ENCODE measurements at regions not wholly inside any gene's neighbourhood (a gene's known extent, or its start where the extent isn't known, plus 50 kb on each side); places are given as distances from the start of the nearest gene placed in this dataset.
A peak's percentile ranks its signal among the peaks of the same experiment; 100 is the strongest.
"Not testable (repeated sequence)": the region's sequence is repeated elsewhere in the genome, so short reads cannot be mapped to it uniquely, and the experiment has no call there.

DNA sequence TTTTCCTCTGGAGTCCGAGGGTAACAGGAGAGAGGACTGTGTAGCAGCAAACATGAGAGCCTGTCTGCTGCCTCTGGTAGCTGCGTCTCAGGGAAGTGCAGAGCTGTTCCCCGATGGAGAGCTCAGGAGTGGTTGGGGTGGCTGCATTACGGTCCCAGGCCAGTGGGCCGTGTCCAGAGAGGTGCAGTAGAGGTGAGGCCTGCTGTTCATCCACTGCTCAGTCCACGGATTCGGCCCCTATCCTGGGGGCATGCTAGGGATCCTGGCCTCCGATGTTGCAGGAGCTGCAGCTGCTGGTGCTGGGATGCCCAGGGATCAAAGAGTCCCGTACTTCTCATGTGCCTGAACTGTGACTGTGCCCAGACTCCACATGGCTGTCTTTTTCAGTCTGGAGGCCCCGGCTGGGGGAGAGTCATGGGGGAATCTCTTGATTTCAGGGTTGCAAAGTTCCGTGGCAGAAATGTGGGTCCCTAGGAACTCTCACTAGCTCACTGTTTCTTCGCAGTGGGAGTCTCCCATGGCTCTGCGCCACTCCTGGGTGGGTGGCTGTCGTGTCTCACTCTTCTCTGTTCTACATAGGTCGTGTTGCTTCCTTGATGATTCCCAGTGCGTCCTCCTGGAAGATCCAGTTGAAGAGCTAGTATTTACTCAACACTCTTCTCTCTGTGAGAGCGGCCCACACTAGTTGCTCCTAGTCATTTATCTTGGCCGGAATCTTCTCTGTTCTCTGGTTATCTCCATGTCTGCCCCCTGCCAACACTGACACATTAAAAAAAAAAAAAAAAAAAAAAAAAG lies 109.5 kb upstream of the CENPE start:
- no peak overlapping the region for H3K4me3 ChIP-seq (ENCODE audit: low read length)
- no peaks in the 10 kb centered on the region for H3K27me3 ChIP-seq (replicated peaks; ENCODE audit: control insufficient read depth, insufficient read depth, low read length)
- no peak for DNase-seq (ENCODE audit: low read depth)
- no peaks in the 10 kb centered on the region for H3K9me3 ChIP-seq (ENCODE audit: control insufficient read depth, low read length)
- no peaks in the 10 kb centered on the region for H3K36me3 ChIP-seq (ENCODE audit: control insufficient read depth, insufficient read depth, low read length, severe bottlenecking)
- no peak overlapping the region for H3K9ac ChIP-seq (ENCODE audit: low read length)
- H3K4me1 ChIP-seq (ENCODE audit: control insufficient read depth, insufficient read depth, low read length), result no peaks in the 10 kb centered on the region

DNA sequence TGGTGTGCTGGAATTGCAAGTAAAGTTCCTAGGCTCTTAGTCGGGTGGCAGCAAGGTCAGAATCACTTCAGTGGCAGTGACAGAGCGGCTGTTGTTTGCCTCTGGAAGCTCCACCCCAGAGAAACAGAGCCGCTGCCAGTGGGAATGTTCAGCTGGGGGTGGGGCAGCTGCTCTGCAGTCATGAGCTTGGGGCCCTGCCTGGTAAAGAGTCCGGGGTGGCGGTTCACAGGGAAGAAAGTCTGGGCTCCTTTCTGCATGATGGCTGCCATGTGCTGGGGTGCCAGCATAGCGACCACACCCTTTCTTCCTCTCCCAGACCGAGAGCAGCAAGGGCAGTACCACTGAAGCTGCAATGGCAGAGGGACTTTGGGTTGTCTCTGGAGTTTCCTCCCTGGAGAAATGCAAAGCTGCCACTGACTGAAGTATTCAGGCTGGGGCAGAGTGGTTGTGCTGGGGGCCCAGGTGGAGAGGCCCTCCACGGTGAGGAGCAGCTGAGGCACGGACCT lies 108.8 kb upstream of the CENPE start:
- no peaks in the 10 kb centered on the region for H3K27me3 ChIP-seq (replicated peaks; ENCODE audit: control insufficient read depth, insufficient read depth, low read length)
- H3K9me3 ChIP-seq (ENCODE audit: control insufficient read depth, low read length), result no peaks in the 10 kb centered on the region
- no peaks in the 10 kb centered on the region for H3K36me3 ChIP-seq (ENCODE audit: control insufficient read depth, insufficient read depth, low read length, severe bottlenecking)
- no peak overlapping the region for H3K9ac ChIP-seq (ENCODE audit: low read length)
- no peak overlapping the region for H3K4me3 ChIP-seq (ENCODE audit: low read length)
- no peaks in the 10 kb centered on the region for H3K4me1 ChIP-seq (ENCODE audit: control insufficient read depth, insufficient read depth, low read length)
- peak; percentile 4 for DNase-seq (ENCODE audit: low read depth)

DNA sequence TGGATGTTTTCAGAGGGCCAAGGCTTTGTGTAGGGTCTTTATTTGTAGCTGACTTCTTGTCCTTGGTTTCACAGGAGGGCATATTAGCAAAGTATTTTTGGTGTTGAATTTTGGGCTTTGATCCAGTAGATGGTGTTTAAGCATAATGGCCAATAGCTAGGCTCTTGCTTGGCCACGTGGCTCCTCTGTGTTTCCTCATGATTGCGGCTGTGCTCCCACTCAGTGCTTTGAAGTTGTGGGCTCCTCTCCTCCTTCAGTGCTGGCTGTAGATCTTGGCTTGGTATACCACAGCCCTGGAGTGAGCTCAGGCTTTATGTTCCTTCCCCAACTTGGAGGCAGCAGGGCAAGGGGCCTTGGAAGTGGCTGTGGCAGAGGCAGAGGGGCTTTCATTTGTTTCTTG lies 107.2 kb upstream of the CENPE start:
- DNase-seq (ENCODE audit: low read depth), result no peak
- Histone ChIP-seq H3K4me1 (ENCODE audit: control insufficient read depth, insufficient read depth, low read length) (no peaks in the 10 kb centered on the region), H3K9ac (ENCODE audit: low read length) (no peak overlapping the region), H3K9me3 (ENCODE audit: control insufficient read depth, low read length) (no peaks in the 10 kb centered on the region), H3K36me3 (ENCODE audit: control insufficient read depth, insufficient read depth, low read length, severe bottlenecking) (no peaks in the 10 kb centered on the region), H3K4me3 (ENCODE audit: low read length) (no peak overlapping the region), H3K27me3 (replicated peaks; ENCODE audit: control insufficient read depth, insufficient read depth, low read length) (no peaks in the 10 kb centered on the region)

- Histone ChIP-seq H3K27me3 (replicated peaks; ENCODE audit: control insufficient read depth, insufficient read depth, low read length) (no peaks in the 10 kb centered on the region), H3K4me1 (ENCODE audit: control insufficient read depth, insufficient read depth, low read length) (no peaks in the 10 kb centered on the region), H3K9ac (ENCODE audit: low read length) (no peak overlapping the region), H3K9me3 (ENCODE audit: control insufficient read depth, low read length) (no peaks in the 10 kb centered on the region), H3K4me3 (ENCODE audit: low read length) (no peak overlapping the region), H3K36me3 (ENCODE audit: control insufficient read depth, insufficient read depth, low read length, severe bottlenecking) (no peaks in the 10 kb centered on the region)
- no peak for DNase-seq (ENCODE audit: low read depth)
These were observed 104.9 kb upstream of the CENPE start for GRCh38 chr4:103303011-103303410.

DNA sequence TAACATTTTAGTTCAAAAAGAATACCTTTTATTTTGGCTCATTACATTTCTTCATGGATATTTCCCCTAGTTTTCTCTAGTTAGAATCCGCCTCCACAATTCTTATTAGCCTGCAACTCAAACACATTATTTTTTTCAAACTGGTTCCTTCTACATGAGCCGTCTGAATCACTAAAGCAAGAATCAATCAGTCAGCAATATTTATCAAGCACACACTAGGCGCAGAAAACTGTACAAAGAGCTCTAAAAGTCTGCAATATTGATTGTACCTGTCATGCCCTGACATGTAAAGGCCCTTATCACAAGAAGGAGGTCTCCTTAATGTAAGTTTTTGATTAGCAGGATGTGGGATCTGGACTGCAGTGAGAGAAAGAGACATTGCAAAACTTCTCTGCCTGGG lies 94.8 kb upstream of the CENPE start:
- H3K9ac ChIP-seq (ENCODE audit: low read length), result no peak overlapping the region
- no peak overlapping the region for H3K4me3 ChIP-seq (ENCODE audit: low read length)
- no peak for DNase-seq (ENCODE audit: low read depth)
- no peaks in the 10 kb centered on the region for H3K36me3 ChIP-seq (ENCODE audit: control insufficient read depth, insufficient read depth, low read length, severe bottlenecking)
- no peaks in the 10 kb centered on the region for H3K4me1 ChIP-seq (ENCODE audit: control insufficient read depth, insufficient read depth, low read length)
- no peaks in the 10 kb centered on the region for H3K27me3 ChIP-seq (replicated peaks; ENCODE audit: control insufficient read depth, insufficient read depth, low read length)
- no peaks in the 10 kb centered on the region for H3K9me3 ChIP-seq (ENCODE audit: control insufficient read depth, low read length)

GRCh38 chr4:103292373-103292772 lies 94.2 kb upstream of the CENPE start:
- Histone ChIP-seq H3K9ac (ENCODE audit: low read length) (no peak overlapping the region), H3K4me1 (ENCODE audit: control insufficient read depth, insufficient read depth, low read length) (no peaks in the 10 kb centered on the region)
- DNase-seq (ENCODE audit: low read depth), result no peak

DNA sequence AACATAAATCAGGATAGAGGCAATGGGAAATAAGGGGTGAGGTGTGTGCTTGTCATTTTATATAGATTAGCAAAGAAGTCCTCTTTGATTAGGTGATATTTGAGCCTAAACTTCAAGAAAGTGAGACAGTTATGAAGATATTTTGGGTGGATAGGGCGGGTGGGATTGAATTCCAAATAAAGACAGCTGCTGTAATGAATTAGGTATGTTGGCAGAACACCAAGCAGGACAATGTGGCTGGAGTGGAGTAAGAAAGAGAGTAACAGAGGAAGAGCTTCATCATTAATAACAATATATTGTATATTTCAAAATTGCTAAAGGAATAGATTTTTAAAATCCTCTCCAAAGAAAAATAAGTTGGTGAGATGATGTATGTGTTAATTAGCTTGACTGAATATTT lies 91.0 kb upstream of the CENPE start:
- Histone ChIP-seq H3K27me3 (replicated peaks; ENCODE audit: control insufficient read depth, insufficient read depth, low read length) (no peaks in the 10 kb centered on the region), H3K9me3 (ENCODE audit: control insufficient read depth, low read length) (no peaks in the 10 kb centered on the region), H3K4me1 (ENCODE audit: control insufficient read depth, insufficient read depth, low read length) (no peaks in the 10 kb centered on the region), H3K9ac (ENCODE audit: low read length) (no peak overlapping the region), H3K4me3 (ENCODE audit: low read length) (no peak overlapping the region), H3K36me3 (ENCODE audit: control insufficient read depth, insufficient read depth, low read length, severe bottlenecking) (no peaks in the 10 kb centered on the region)
- DNase-seq (ENCODE audit: low read depth), result no peak

More at GRCh38 chr4:103292373-103292772, 94.2 kb upstream of the CENPE start:
- no peaks in the 10 kb centered on the region for H3K9me3 ChIP-seq (ENCODE audit: control insufficient read depth, low read length)
- H3K36me3 ChIP-seq (ENCODE audit: control insufficient read depth, insufficient read depth, low read length, severe bottlenecking), result no peaks in the 10 kb centered on the region
- H3K4me3 ChIP-seq (ENCODE audit: low read length), result no peak overlapping the region
- no peaks in the 10 kb centered on the region for H3K27me3 ChIP-seq (replicated peaks; ENCODE audit: control insufficient read depth, insufficient read depth, low read length)

DNA sequence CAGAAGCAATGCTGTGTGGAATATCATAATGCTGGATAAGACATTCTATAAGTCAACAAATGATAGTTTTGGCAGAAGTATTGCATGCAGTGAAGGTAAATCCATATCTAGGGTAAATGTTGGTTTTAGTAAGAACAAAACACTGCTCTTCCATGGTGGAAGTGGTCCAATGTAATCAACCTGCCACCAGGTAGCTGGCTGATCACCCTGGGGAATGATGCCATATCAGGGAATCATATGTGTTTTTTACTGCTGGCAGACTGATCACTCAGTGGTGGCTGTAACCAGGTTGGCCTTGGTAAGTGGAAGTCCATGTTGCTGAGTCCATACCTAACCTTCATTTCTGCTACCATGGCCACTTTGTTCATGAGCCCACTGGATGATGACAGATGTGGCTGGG lies 74.0 kb upstream of the CENPE start:
- Histone ChIP-seq H3K9me3 (ENCODE audit: control insufficient read depth, low read length) (no peaks in the 10 kb centered on the region), H3K4me3 (ENCODE audit: low read length) (no peak overlapping the region), H3K9ac (ENCODE audit: low read length) (no peak overlapping the region), H3K36me3 (ENCODE audit: control insufficient read depth, insufficient read depth, low read length, severe bottlenecking) (no peaks in the 10 kb centered on the region), H3K27me3 (replicated peaks; ENCODE audit: control insufficient read depth, insufficient read depth, low read length) (no peaks in the 10 kb centered on the region), H3K4me1 (ENCODE audit: control insufficient read depth, insufficient read depth, low read length) (no peaks in the 10 kb centered on the region)
- DNase-seq (ENCODE audit: low read depth), result no peak

GRCh38 chr4:103268746-103269145 lies 70.6 kb upstream of the CENPE start:
- no peak overlapping the region for H3K9ac ChIP-seq (ENCODE audit: low read length)
- H3K36me3 ChIP-seq (ENCODE audit: control insufficient read depth, insufficient read depth, low read length, severe bottlenecking), result no peaks in the 10 kb centered on the region
- DNase-seq (ENCODE audit: low read depth), result no peak
- H3K27me3 ChIP-seq (replicated peaks; ENCODE audit: control insufficient read depth, insufficient read depth, low read length), result no peaks in the 10 kb centered on the region
- no peak overlapping the region for H3K4me3 ChIP-seq (ENCODE audit: low read length)
- H3K9me3 ChIP-seq (ENCODE audit: control insufficient read depth, low read length), result no peaks in the 10 kb centered on the region
- H3K4me1 ChIP-seq (ENCODE audit: control insufficient read depth, insufficient read depth, low read length), result no peaks in the 10 kb centered on the region

DNA sequence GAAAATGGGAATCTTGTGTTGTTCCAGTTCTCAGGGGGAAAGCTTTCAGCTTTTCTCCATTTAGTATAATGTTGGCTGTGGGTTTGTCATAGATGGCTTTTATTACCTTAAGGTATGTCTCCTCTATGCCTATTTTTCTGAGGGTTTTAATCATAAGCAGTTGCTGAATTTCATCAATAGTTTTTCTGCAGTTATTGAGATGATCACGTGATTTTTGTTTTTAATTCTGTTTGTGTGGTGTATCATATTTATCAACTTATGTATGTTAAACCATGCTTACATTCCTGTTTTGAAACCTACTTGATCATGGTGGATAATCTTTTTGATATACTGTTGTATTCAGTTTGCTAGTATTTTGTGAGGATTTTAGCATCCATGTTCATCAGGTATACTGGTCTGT lies 66.8 kb upstream of the CENPE start:
- no peaks in the 10 kb centered on the region for H3K36me3 ChIP-seq (ENCODE audit: control insufficient read depth, insufficient read depth, low read length, severe bottlenecking)
- H3K4me1 ChIP-seq (ENCODE audit: control insufficient read depth, insufficient read depth, low read length), result no peaks in the 10 kb centered on the region
- H3K9ac ChIP-seq (ENCODE audit: low read length), result no peak overlapping the region
- no peak overlapping the region for H3K4me3 ChIP-seq (ENCODE audit: low read length)
- H3K27me3 ChIP-seq (replicated peaks; ENCODE audit: control insufficient read depth, insufficient read depth, low read length), result no peaks in the 10 kb centered on the region
- DNase-seq (ENCODE audit: low read depth), result no peak
- no peaks in the 10 kb centered on the region for H3K9me3 ChIP-seq (ENCODE audit: control insufficient read depth, low read length)

- H3K4me3 ChIP-seq (ENCODE audit: low read length); H3K4me1 ChIP-seq (ENCODE audit: control insufficient read depth, insufficient read depth, low read length); H3K9me3 ChIP-seq (ENCODE audit: control insufficient read depth, low read length); H3K27me3 ChIP-seq (replicated peaks; ENCODE audit: control insufficient read depth, insufficient read depth, low read length); H3K36me3 ChIP-seq (ENCODE audit: control insufficient read depth, insufficient read depth, low read length, severe bottlenecking); DNase-seq (ENCODE audit: low read depth); H3K9ac ChIP-seq (ENCODE audit: low read length): not testable (repeated sequence)
These were observed 57.9 kb upstream of the CENPE start for GRCh38 chr4:103256068-103256467.

Measured in adipocyte (in vitro differentiated cells).